ENCODE measurements at regions not wholly inside any gene's neighbourhood (a gene's known extent, or its start where the extent isn't known, plus 50 kb on each side); places are given as distances from the start of the nearest gene placed in this dataset.
A peak's percentile ranks its signal among the peaks of the same experiment; 100 is the strongest.
"Not testable (repeated sequence)": the region's sequence is repeated elsewhere in the genome, so short reads cannot be mapped to it uniquely, and the experiment has no call there.

- no peak for DNase-seq (ENCODE audit: low spot score)
Measured at GRCh38 chr18:27581296-27581904, 396.3 kb upstream of the CHST9 start.

GRCh38 chr18:27579364-27579763 is 394.3 kb upstream of the CHST9 start:
- DNase-seq (ENCODE audit: low spot score) = no peak

- no peak for DNase-seq (ENCODE audit: low spot score)
Measured at GRCh38 chr18:27577752-27578151, 392.6 kb upstream of the CHST9 start.

- no peak for DNase-seq (ENCODE audit: low spot score)
Measured at GRCh38 chr18:27577265-27577664, 392.2 kb upstream of the CHST9 start.

- no peak for DNase-seq (ENCODE audit: low spot score)
Measured at GRCh38 chr18:27567434-27567833, 382.3 kb upstream of the CHST9 start.

- DNase-seq (ENCODE audit: low spot score) = no peak
Measured at GRCh38 chr18:27564066-27564465, 379.0 kb upstream of the CHST9 start.

- no peak for DNase-seq (ENCODE audit: low spot score)
Measured at GRCh38 chr18:27558388-27559155, 373.5 kb upstream of the CHST9 start.

- no peak for DNase-seq (ENCODE audit: low spot score)
Measured at GRCh38 chr18:27556741-27557140, 371.6 kb upstream of the CHST9 start.

GRCh38 chr18:27549335-27550039 is 364.4 kb upstream of the CHST9 start:
- DNase-seq (ENCODE audit: low spot score) = no peak

- DNase-seq (ENCODE audit: low spot score) = no peak
Measured at GRCh38 chr18:27546991-27547390, 361.9 kb upstream of the CHST9 start.

- no peak for DNase-seq (ENCODE audit: low spot score)
Measured at GRCh38 chr18:27544206-27544605, 359.1 kb upstream of the CHST9 start.

GRCh38 chr18:27541293-27541692 is 356.2 kb upstream of the CHST9 start:
- no peak for DNase-seq (ENCODE audit: low spot score)

- DNase-seq (ENCODE audit: low spot score) = no peak
Measured at GRCh38 chr18:27540111-27540510, 355.0 kb upstream of the CHST9 start.

- no peak for DNase-seq (ENCODE audit: low spot score)
Measured at GRCh38 chr18:27528925-27529521, 343.9 kb upstream of the CHST9 start.

GRCh38 chr18:27527856-27528255 is 342.7 kb upstream of the CHST9 start:
- no peak for DNase-seq (ENCODE audit: low spot score)

GRCh38 chr18:27520401-27520800 is 335.3 kb upstream of the CHST9 start:
- DNase-seq (ENCODE audit: low spot score) = peak; percentile 11

GRCh38 chr18:27510036-27510633 is 325.0 kb upstream of the CHST9 start:
- not testable (repeated sequence) for DNase-seq (ENCODE audit: low spot score)

GRCh38 chr18:27501671-27502070 is 316.6 kb upstream of the CHST9 start:
- DNase-seq (ENCODE audit: low spot score) = no peak

GRCh38 chr18:27500531-27500930 is 315.4 kb upstream of the CHST9 start:
- no peak for DNase-seq (ENCODE audit: low spot score)

- no peak for DNase-seq (ENCODE audit: low spot score)
Measured at GRCh38 chr18:27497246-27497645, 312.1 kb upstream of the CHST9 start.

- DNase-seq (ENCODE audit: low spot score) = no peak
Measured at GRCh38 chr18:27493182-27493581, 308.1 kb upstream of the CHST9 start.

GRCh38 chr18:27491772-27492171 is 306.7 kb upstream of the CHST9 start:
- DNase-seq (ENCODE audit: low spot score) = no peak
